ENCODE measurements at regions not wholly inside any gene's neighbourhood (a gene's known extent, or its start where the extent isn't known, plus 50 kb on each side); places are given as distances from the start of the nearest gene placed in this dataset.

GRCh38 chr13:86447479-86447878 is 648.3 kb upstream of the SLITRK6 start:
- no peak for TF ChIP-seq CTCF (IDR thresholded peaks at IDR 0.05)
- TF ChIP-seq POLR2A (IDR thresholded peaks at IDR 0.05): no peak
